ENCODE measurements at regions not wholly inside any gene's neighbourhood (a gene's known extent, or its start where the extent isn't known, plus 50 kb on each side); places are given as distances from the start of the nearest gene placed in this dataset.
A peak's percentile ranks its signal among the peaks of the same experiment; 100 is the strongest.

DNA sequence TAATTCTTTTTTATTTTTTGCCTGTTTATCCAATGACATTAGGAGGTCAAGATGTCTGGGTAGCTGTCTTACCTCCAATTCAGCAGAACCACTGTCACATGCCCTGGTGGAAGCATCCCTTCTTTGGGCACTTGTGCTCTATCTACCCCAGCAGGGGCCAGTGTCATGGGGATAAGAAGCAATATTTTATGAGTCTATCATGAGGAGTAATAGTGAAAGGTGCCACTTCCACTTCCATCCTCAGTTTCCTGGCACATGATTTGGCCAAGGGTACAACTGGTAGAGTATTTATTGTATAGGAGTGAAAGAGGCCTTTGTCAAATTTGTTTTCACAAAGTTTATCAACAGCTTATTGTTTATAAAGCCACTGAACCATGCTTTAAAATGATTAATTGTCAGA is 112.5 kb downstream of the CCDC71L start:
- intact Hi-C loops (cut with DNase I), result loop anchor here (10.0 kb wide), 2 partner anchors 134 to 186 kb away; no protein-coding TSS in a partner anchor

DNA sequence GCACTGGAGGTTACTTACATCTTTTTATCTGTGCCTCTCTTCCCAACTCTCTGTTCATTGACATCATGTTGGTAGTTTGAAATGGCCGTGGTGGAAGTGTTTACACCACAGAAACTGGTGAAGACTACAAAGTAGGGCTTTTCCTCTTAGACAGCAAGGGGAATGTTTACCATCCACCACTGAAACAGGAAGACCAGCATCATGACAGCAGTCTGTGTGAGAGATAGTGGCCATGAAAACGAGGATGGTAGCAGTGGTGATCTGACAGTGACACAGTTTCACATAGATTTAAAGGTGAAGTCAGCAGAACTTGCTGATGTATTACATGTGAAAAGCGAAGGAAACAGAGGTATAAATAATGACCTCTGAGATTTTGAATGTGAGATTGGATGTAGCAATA is 115.7 kb downstream of the CCDC71L start:
- Histone ChIP-seq H3K36me3 (no peaks in the 10 kb centered on the region), H3K4me3 (no peak overlapping the region), H3K4me1 (peaks cover 0 to 18% (median 4%) of the 10 kb centered on the region in 3 donors), H3K27ac (no peak overlapping the region), H3K9me3 (no peaks in the 10 kb centered on the region), H3K27me3 (no peaks in the 10 kb centered on the region)
- no peak for DNase-seq
- intact Hi-C loops (cut with DNase I), result loop anchor here (10.0 kb wide), 2 partner anchors 130 to 190 kb away; no protein-coding TSS in a partner anchor
- WGBS, 2 donors, result 65 to 66% methylated on average over 3 of the region's 3 CpGs
- TF ChIP-seq POLR2A (IDR thresholded peaks at IDR 0.05), result no peak

More for the DNA sequence above, 112.5 kb downstream of the CCDC71L start:
- Histone ChIP-seq H3K27ac (no peak overlapping the region), H3K9me3 (no peaks in the 10 kb centered on the region), H3K27me3 (no peaks in the 10 kb centered on the region), H3K36me3 (no peaks in the 10 kb centered on the region), H3K4me3 (no peak overlapping the region), H3K4me1 (peaks cover 0 to 3% (median 0%) of the 10 kb centered on the region in 3 donors)
- no peak for DNase-seq
- TF ChIP-seq, protein P1, sequence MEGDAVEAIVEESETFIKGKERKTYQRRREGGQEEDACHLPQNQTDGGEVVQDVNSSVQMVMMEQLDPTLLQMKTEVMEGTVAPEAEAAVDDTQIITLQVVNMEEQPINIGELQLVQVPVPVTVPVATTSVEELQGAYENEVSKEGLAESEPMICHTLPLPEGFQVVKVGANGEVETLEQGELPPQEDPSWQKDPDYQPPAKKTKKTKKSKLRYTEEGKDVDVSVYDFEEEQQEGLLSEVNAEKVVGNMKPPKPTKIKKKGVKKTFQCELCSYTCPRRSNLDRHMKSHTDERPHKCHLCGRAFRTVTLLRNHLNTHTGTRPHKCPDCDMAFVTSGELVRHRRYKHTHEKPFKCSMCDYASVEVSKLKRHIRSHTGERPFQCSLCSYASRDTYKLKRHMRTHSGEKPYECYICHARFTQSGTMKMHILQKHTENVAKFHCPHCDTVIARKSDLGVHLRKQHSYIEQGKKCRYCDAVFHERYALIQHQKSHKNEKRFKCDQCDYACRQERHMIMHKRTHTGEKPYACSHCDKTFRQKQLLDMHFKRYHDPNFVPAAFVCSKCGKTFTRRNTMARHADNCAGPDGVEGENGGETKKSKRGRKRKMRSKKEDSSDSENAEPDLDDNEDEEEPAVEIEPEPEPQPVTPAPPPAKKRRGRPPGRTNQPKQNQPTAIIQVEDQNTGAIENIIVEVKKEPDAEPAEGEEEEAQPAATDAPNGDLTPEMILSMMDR (IDR thresholded peaks at IDR 0.05), result no peak
- no peak for TF ChIP-seq POLR2A (IDR thresholded peaks at IDR 0.05)

DNA sequence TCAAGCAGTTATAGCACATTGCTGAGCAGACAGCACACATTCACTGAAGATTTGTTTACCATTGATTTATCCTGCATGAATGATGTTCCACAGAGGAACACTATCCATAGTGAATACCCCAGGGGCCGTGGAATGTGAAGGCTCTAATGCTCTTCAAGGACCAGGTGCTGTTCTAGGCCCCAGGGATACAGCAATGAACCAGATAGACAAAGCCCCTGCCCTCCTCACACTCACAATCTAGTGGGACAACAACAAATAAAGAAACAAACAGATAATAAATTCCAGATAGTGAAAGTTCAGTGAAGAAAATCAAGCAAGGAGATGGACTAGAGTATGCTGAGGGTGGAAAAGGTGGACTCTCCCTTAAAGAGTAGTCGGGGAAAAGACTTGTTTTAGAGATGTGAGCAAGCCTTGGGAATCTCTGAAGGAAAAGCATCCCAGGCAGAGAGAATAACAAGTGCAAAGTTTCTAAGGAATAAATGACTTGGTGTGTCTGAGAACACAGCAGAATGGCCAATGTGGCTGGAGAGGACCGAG is 117.7 kb downstream of the CCDC71L start:
- Histone ChIP-seq H3K9me3 (no peaks in the 10 kb centered on the region), H3K4me3 (no peak overlapping the region), H3K27ac (peak overlapping the region in 3 of 4 donors; percentile 62 to 84 (median 72)), H3K36me3 (no peaks in the 10 kb centered on the region), H3K4me1 (peaks cover 0 to 18% (median 4%) of the 10 kb centered on the region in 3 donors), H3K27me3 (no peaks in the 10 kb centered on the region)
- TF ChIP-seq, protein P1 (IDR thresholded peaks at IDR 0.05), result no peak
- TF ChIP-seq POLR2A (IDR thresholded peaks at IDR 0.05), result no peak
- 67 to 75% methylated on average over 3 of the region's 3 CpGs for WGBS, 2 donors
- no peak for DNase-seq
- intact Hi-C loops (cut with DNase I), result loop anchor here (10.0 kb wide), 2 partner anchors 128 to 192 kb away; no protein-coding TSS in a partner anchor

DNA sequence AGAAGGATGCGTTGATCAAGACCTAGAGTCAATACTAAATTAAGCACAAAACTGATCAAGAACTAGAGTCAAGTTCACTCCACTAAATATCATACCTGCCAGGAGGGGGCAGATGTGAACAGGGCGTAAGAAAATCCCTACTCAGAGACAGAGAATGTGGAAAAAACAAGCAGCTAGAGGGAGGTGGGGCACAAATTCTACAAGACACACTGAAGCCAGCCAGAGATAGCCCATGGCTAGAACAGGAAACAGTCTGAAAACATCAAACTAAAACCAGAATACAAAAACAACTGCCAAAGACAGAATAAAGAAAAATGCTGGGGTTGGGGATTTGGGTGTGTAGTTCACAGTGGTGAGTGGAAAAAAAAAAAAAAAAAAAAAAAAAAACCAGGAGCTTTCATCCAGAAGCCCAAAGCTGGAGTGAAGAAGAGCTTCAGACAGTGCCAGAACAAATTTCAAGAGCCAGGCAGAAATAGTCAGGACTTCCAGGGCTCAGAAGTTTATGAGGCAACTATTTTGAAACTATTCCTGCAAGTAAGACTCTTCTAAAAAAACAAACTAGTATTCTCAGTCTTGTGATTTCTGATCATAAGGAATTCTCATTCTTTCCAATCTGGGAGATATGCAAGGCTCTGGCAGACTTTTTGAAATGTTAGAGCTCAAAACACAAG is 118.3 kb downstream of the CCDC71L start:
- Histone ChIP-seq H3K9me3 (no peaks in the 10 kb centered on the region), H3K27me3 (no peaks in the 10 kb centered on the region), H3K36me3 (no peaks in the 10 kb centered on the region), H3K4me3 (no peak overlapping the region), H3K4me1 (peaks cover 0 to 18% (median 4%) of the 10 kb centered on the region in 3 donors), H3K27ac (peak overlapping the region in 3 of 4 donors; percentile 62 to 84 (median 72))
- no peak for DNase-seq
- no peak for TF ChIP-seq POLR2A (IDR thresholded peaks at IDR 0.05)
- TF ChIP-seq, protein P1 (IDR thresholded peaks at IDR 0.05), result peak; percentile 41 to 73 (median 67)
- intact Hi-C loops (cut with DNase I), result loop anchor here (10.0 kb wide), 2 partner anchors 128 to 192 kb away; no protein-coding TSS in a partner anchor
- 8 to 33% methylated on average over 2 of the region's 2 CpGs for WGBS, 2 donors

DNA sequence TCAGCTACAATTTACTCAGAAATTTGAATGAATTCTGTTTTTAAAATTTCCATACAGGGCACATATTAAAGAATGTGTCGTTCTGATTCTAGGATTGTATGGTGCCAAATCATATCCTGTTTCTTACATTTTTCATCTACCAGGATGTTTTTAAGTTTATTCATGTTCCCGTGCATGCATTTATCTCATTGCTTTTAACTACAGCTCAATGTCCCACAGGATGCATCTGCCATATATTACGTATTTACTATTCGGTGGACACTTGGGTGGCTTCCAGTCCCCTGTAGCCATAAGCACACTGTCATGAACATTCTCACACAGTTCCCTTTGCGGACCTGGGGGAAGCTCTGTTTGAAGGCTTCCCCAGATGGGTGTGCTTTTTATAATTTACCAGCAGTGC is 122.3 kb downstream of the CCDC71L start:
- no peaks in the 10 kb centered on the region for H3K36me3 ChIP-seq
- no peak overlapping the region for H3K4me3 ChIP-seq
- intact Hi-C loops (cut with DNase I), result no loop called here
- TF ChIP-seq, protein P1 (IDR thresholded peaks at IDR 0.05), result no peak
- TF ChIP-seq POLR2A (IDR thresholded peaks at IDR 0.05), result no peak
- peaks cover 0 to 16% (median 4%) of the 10 kb centered on the region in 3 donors for H3K4me1 ChIP-seq
- H3K9me3 ChIP-seq, result no peaks in the 10 kb centered on the region
- WGBS, 2 donors, result 61 to 77% methylated on average over 5 of the region's 5 CpGs
- H3K27ac ChIP-seq, result no peak overlapping the region
- DNase-seq, result no peak
- H3K27me3 ChIP-seq, result no peaks in the 10 kb centered on the region
